ENCODE measurements at regions not wholly inside any gene's neighbourhood (a gene's known extent, or its start where the extent isn't known, plus 50 kb on each side); places are given as distances from the start of the nearest gene placed in this dataset.

GRCh38 chr12:69189378-69189978, 49.9 kb upstream of the CPSF6 start:
- DNase-seq (ENCODE audit: low read depth, low spot score) = no peak
